Kidney (tissue), 13 donors: ENCODE measurements at regions not wholly inside any gene's neighbourhood (a gene's known extent, or its start where the extent isn't known, plus 50 kb on each side); places are given as distances from the start of the nearest gene placed in this dataset.

Experiments
- DNase-seq, 5 donors: peaks; one replicate each; pipeline ENCODE4 v3.0.0-alpha.2; 2013 to 2020
- FAIRE-seq: peaks from 2 replicates; lab custom pipeline; 2012; peaks lifted over from hg19 to GRCh38; lab: Jason Lieb, UNC
- H3K27ac ChIP-seq, 2 donors: one replicate each; pipeline ENCODE4 v1.7.0; 2013; ENCODE audit warnings: low read depth in 2 of 2, low read length in 2 of 2, inconsistent platforms in 1 of 2
- H3K27me3 ChIP-seq: one replicate; pipeline ENCODE4 v1.7.1; 2013; ENCODE audit warnings: low read length, inconsistent platforms; ENCODE audit not compliant: control insufficient read depth, insufficient read depth
- H3K36me3 ChIP-seq, 3 donors: one replicate each; pipeline versions ENCODE4 v1.7.0 to v1.7.1; 2013; ENCODE audit warnings: low read length in 3 of 3, control low read depth in 1 of 3, inconsistent platforms in 1 of 3; ENCODE audit not compliant: insufficient read depth in 3 of 3, control insufficient read depth in 2 of 3
- H3K4me1 ChIP-seq, 3 donors: one replicate each; pipeline versions ENCODE4 v1.7.0 to v1.7.1; 2013; ENCODE audit warnings: low read length in 3 of 3, inconsistent platforms in 1 of 3, low read depth in 1 of 3; ENCODE audit not compliant: control insufficient read depth in 2 of 3, insufficient read depth in 2 of 3
- H3K4me3 ChIP-seq, 3 donors: one replicate each; pipeline versions ENCODE4 v1.7.0 to v1.8.1; 2013; ENCODE audit warnings: low read length in 3 of 3, control low read depth in 1 of 3, inconsistent platforms in 1 of 3
- H3K9ac ChIP-seq, 3 donors: one replicate each; pipeline versions ENCODE4 v1.7.0 to v1.7.1; 2013; ENCODE audit warnings: low read length in 3 of 3, control low read depth in 1 of 3, inconsistent platforms in 1 of 3
- H3K9me3 ChIP-seq, 3 donors: one replicate each; pipeline versions ENCODE4 v1.7.0 to v1.7.1; 2013; ENCODE audit warnings: low read length in 3 of 3, control low read depth in 1 of 3, inconsistent platforms in 1 of 3; ENCODE audit not compliant: control insufficient read depth in 2 of 3, insufficient read depth in 1 of 3
- CTCF ChIP-seq: IDR thresholded peaks from 3 replicates; pipeline ENCODE4 v1.5.1; 2012; ENCODE audit warnings: mild to moderate bottlenecking, moderate library complexity, borderline replicate concordance; ENCODE audit not compliant: insufficient read depth; ENCODE audit errors: extremely low read depth
- intact Hi-C: fragments of 100-400 bp; cut with DNase I; formaldehyde crosslinking; loops from one replicate; pipeline ENCODE4 v1.11.1; 2022
- donor health status: control.
- donor health status: control.
- donor health status: control.
- donor health status: control.
- donor health status: control.
- donor health status: DM: yes; HTN: yes; CAD: no.
- donor health status: Normal renal cell carcinoma (clear cell type).

- Histone ChIP-seq H3K36me3 (no peaks in the 10 kb centered on the region), H3K4me1 (no peaks in the 10 kb centered on the region), H3K27ac (no peak overlapping the region), H3K4me3 (no peak overlapping the region), H3K27me3 (no peaks in the 10 kb centered on the region), H3K9ac (no peak overlapping the region), H3K9me3 (no peaks in the 10 kb centered on the region)
- no peak for TF ChIP-seq CTCF
- FAIRE-seq, result no peak
- intact Hi-C loops, result no loop called here
- no peak for DNase-seq
Measured at GRCh38 chr1:95584315-95584714, 350.3 kb downstream of the RWDD3 start.

GRCh38 chr1:95604771-95605170 is 370.8 kb downstream of the RWDD3 start:
- FAIRE-seq (no peak), DNase-seq (no peak)
- no peaks in the 10 kb centered on the region for H3K27me3 ChIP-seq
- H3K4me1 ChIP-seq, result no peaks in the 10 kb centered on the region
- intact Hi-C loops, result no loop called here
- no peak overlapping the region for H3K27ac ChIP-seq
- H3K9me3 ChIP-seq, result no peaks in the 10 kb centered on the region
- no peak overlapping the region for H3K4me3 ChIP-seq
- no peaks in the 10 kb centered on the region for H3K36me3 ChIP-seq
- no peak for TF ChIP-seq CTCF
- no peak overlapping the region for H3K9ac ChIP-seq

GRCh38 chr1:95614197-95614596 is 380.2 kb downstream of the RWDD3 start:
- H3K4me1 ChIP-seq, result no peaks in the 10 kb centered on the region
- H3K27me3 ChIP-seq, result no peaks in the 10 kb centered on the region
- no peak for FAIRE-seq
- no peaks in the 10 kb centered on the region for H3K36me3 ChIP-seq
- no peak for TF ChIP-seq CTCF
- H3K9ac ChIP-seq, result no peak overlapping the region
- H3K4me3 ChIP-seq, result no peak overlapping the region
- no peaks in the 10 kb centered on the region for H3K9me3 ChIP-seq
- H3K27ac ChIP-seq, result no peak overlapping the region
- intact Hi-C loops, result no loop called here
- DNase-seq, result no peak

- intact Hi-C loops, result no loop called here
- DNase-seq, result no peak
- Histone ChIP-seq H3K27ac (no peak overlapping the region), H3K9ac (no peak overlapping the region), H3K36me3 (no peaks in the 10 kb centered on the region), H3K9me3 (no peaks in the 10 kb centered on the region), H3K4me1 (no peaks in the 10 kb centered on the region), H3K4me3 (no peak overlapping the region), H3K27me3 (no peaks in the 10 kb centered on the region)
- no peak for FAIRE-seq
- no peak for TF ChIP-seq CTCF
Measured at GRCh38 chr1:95615421-95615820, 381.4 kb downstream of the RWDD3 start.
